Lung (tissue), 11 donors: ENCODE measurements at regions not wholly inside any gene's neighbourhood (a gene's known extent, or its start where the extent isn't known, plus 50 kb on each side); places are given as distances from the start of the nearest gene placed in this dataset.

ENCODE experiments used
- ATAC-seq: fragments of 200-7000 bp; cut with Tn5 transposase; one replicate; pipeline ENCODE4 v1.9.1; 2020; ENCODE audit warnings: moderate number of reproducible peaks; ENCODE audit not compliant: insufficient read depth, low FRiP score
- DNase-seq, 3 donors: peaks; one replicate each; pipeline ENCODE4 v3.0.0-alpha.2; 2013 to 2017
- H3K27ac ChIP-seq, 2 donors: one replicate each; pipeline ENCODE4 v1.5.1; 2013; ENCODE audit warnings: mild to moderate bottlenecking in 2 of 2, moderate library complexity in 2 of 2, control low read depth in 1 of 2, inconsistent platforms in 1 of 2, low read depth in 1 of 2, low read length in 1 of 2
- H3K27me3 ChIP-seq, 3 donors: one replicate each; pipeline ENCODE4 v1.5.1; 2013; ENCODE audit warnings: low read length in 2 of 3; ENCODE audit not compliant: control insufficient read depth in 3 of 3, insufficient read depth in 3 of 3
- H3K36me3 ChIP-seq, 4 donors: one replicate each; pipeline ENCODE4 v1.5.1; 2013; ENCODE audit warnings: low read length in 4 of 4, mild to moderate bottlenecking in 1 of 4, moderate library complexity in 1 of 4; ENCODE audit not compliant: control insufficient read depth in 4 of 4, insufficient read depth in 4 of 4
- H3K4me1 ChIP-seq, 5 donors: one replicate each; pipeline ENCODE4 v1.5.1; 2013; ENCODE audit warnings: low read length in 5 of 5, mild to moderate bottlenecking in 2 of 5, moderate library complexity in 1 of 5; ENCODE audit not compliant: control insufficient read depth in 5 of 5, insufficient read depth in 5 of 5
- H3K4me3 ChIP-seq: one replicate; pipeline ENCODE4 v1.5.1; 2013; ENCODE audit warnings: mild to moderate bottlenecking, control low read depth, moderate library complexity
- H3K9ac ChIP-seq, 2 donors: one replicate each; pipeline ENCODE4 v1.5.1; 2013; ENCODE audit warnings: low read length in 2 of 2, control low read depth in 1 of 2; ENCODE audit not compliant: insufficient read depth in 1 of 2
- H3K9me3 ChIP-seq, 4 donors: one replicate each; pipeline ENCODE4 v1.5.1; 2013; ENCODE audit warnings: low read length in 3 of 4, mild to moderate bottlenecking in 1 of 4, moderate library complexity in 1 of 4; ENCODE audit not compliant: control insufficient read depth in 4 of 4, insufficient read depth in 3 of 4
- CTCF ChIP-seq: IDR thresholded peaks from 2 replicates; pipeline ENCODE4 v1.5.1; 2012; ENCODE audit warnings: mild to moderate bottlenecking; ENCODE audit errors: control extremely low read depth, extremely low read depth
- WGBS, 2 donors: extraction: QIAGEN DNeasy Blood & Tissue Kit; methylation state at CpG; one replicate each; pipeline ENCODE4 v1.1.7; 2013; 5-methylcytosine and 5-hydroxymethylcytosine counted together
- donor health status: control.
- donor health status: control.
- donor health status: Bipolar disorder and iron deficiency.
- donor health status: healthy.
- donor health status: DM: yes; HTN: yes; CAD: no.

DNA sequence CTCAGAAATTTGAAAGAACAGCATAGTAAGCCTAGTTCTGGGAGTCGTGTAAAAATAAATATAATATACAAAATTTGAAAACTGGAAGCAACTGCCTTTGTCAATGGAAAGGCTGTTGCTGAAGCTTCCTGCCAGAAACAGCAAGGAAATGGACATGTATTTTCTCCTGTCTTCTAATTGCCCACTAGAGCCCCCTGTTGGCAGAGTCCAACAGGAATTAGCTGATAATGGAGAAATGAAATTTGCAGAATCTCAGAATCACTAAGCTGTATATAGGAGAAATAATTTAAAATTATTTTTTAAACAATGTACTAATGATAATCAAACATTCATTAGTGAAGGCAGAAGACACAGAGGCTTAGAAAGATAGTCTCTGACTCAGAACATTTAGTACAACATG, 414.8 kb downstream of the SLC6A15 start:
- H3K36me3 ChIP-seq = no peaks in the 10 kb centered on the region
- no peak for TF ChIP-seq CTCF
- no peak for ATAC-seq
- H3K9ac ChIP-seq = no peak overlapping the region
- 62% methylated on average over 1 of the region's 1 CpG for WGBS, 2 donors
- H3K27ac ChIP-seq = no peak overlapping the region
- H3K4me1 ChIP-seq = no peaks in the 10 kb centered on the region
- no peaks in the 10 kb centered on the region for H3K9me3 ChIP-seq
- H3K27me3 ChIP-seq = no peaks in the 10 kb centered on the region
- H3K4me3 ChIP-seq = no peak overlapping the region
- DNase-seq = peak in 2 of 3 donors; percentile 29 to 39

- H3K4me1 ChIP-seq = no peaks in the 10 kb centered on the region
- H3K9ac ChIP-seq = no peak overlapping the region
- TF ChIP-seq CTCF = no peak
- H3K27ac ChIP-seq = no peak overlapping the region
- WGBS, 2 donors = 90% methylated on average over 2 of the region's 2 CpGs
- ATAC-seq = no peak
- H3K9me3 ChIP-seq = no peaks in the 10 kb centered on the region
- no peaks in the 10 kb centered on the region for H3K27me3 ChIP-seq
- no peaks in the 10 kb centered on the region for H3K36me3 ChIP-seq
- H3K4me3 ChIP-seq = no peak overlapping the region
- DNase-seq = no peak
Measured at GRCh38 chr12:84495711-84496110, 416.9 kb downstream of the SLC6A15 start.

- TF ChIP-seq CTCF = no peak
- ATAC-seq = no peak
- Histone ChIP-seq H3K9me3 (no peaks in the 10 kb centered on the region), H3K27ac (no peak overlapping the region), H3K4me3 (no peak overlapping the region), H3K27me3 (no peaks in the 10 kb centered on the region), H3K9ac (no peak overlapping the region), H3K36me3 (no peaks in the 10 kb centered on the region), H3K4me1 (no peaks in the 10 kb centered on the region)
- no peak for DNase-seq
- 75 to 85% methylated on average over 3 of the region's 3 CpGs for WGBS, 2 donors
Measured at GRCh38 chr12:84492351-84492883, 420.2 kb downstream of the SLC6A15 start.

GRCh38 chr12:84484798-84485197, 427.8 kb downstream of the SLC6A15 start:
- Histone ChIP-seq H3K4me1 (no peaks in the 10 kb centered on the region), H3K9ac (no peak overlapping the region), H3K9me3 (no peaks in the 10 kb centered on the region), H3K27ac (no peak overlapping the region), H3K36me3 (no peaks in the 10 kb centered on the region), H3K27me3 (no peaks in the 10 kb centered on the region), H3K4me3 (no peak overlapping the region)
- no peak for DNase-seq
- no peak for ATAC-seq
- 80 to 84% methylated on average over 2 of the region's 2 CpGs for WGBS, 2 donors
- no peak for TF ChIP-seq CTCF
